Heart right ventricle (tissue), 16 donors: ENCODE measurements at regions not wholly inside any gene's neighbourhood (a gene's known extent, or its start where the extent isn't known, plus 50 kb on each side); places are given as distances from the start of the nearest gene placed in this dataset.

ENCODE experiments used
- ATAC-seq, 8 donors: fragments of 200-7000 bp; cut with Tn5 transposase; one replicate each; pipeline ENCODE4 v1.9.1; 2020; ENCODE audit warnings: mild to moderate bottlenecking in 8 of 8, moderate library complexity in 8 of 8, moderate number of reproducible peaks in 1 of 8
- DNase-seq, 2 donors: peaks; one replicate each; pipeline ENCODE4 v3.0.0-alpha.2; 2020
- H3K27ac ChIP-seq, 10 donors: fragments of 200-600 bp; sonication (generic) in 2 of 10; one replicate each; pipeline versions ENCODE4 v1.5.0 to v1.8.0; 2020 to 2022; ENCODE audit warnings: mild to moderate bottlenecking in 3 of 10
- H3K27me3 ChIP-seq, 7 donors: fragments of 200-600 bp; one replicate each; pipeline ENCODE4 v1.8.0; 2021 to 2022; ENCODE audit warnings: mild to moderate bottlenecking in 2 of 7
- H3K36me3 ChIP-seq, 9 donors: fragments of 200-600 bp; sonication (generic) in 1 of 9; one replicate each; pipeline versions ENCODE4 v1.5.0 to v1.8.0; 2020 to 2022; ENCODE audit warnings: mild to moderate bottlenecking in 2 of 9
- H3K4me1 ChIP-seq, 9 donors: fragments of 200-600 bp; sonication (generic) in 1 of 9; one replicate each; pipeline versions ENCODE4 v1.5.0 to v1.8.0; 2020 to 2022; ENCODE audit warnings: mild to moderate bottlenecking in 4 of 9
- H3K4me3 ChIP-seq, 10 donors: fragments of 200-600 bp; sonication (generic) in 2 of 10; one replicate each; pipeline versions ENCODE4 v1.5.0 to v1.8.0; 2020 to 2022; ENCODE audit warnings: mild to moderate bottlenecking in 7 of 10, moderate library complexity in 2 of 10
- H3K9me3 ChIP-seq, 11 donors: fragments of 200-600 bp in 10 of 11; sonication (generic) in 2 of 11; one replicate each; pipeline versions ENCODE4 v1.5.0 to v1.8.0; 2013 to 2022; ENCODE audit warnings: mild to moderate bottlenecking in 2 of 11, control low read depth in 1 of 11, moderate library complexity in 1 of 11
- WGBS, 2 donors: extraction: QIAGEN DNeasy Blood & Tissue Kit; methylation state at CpG; one replicate each; pipeline ENCODE4 v1.1.7; 2013; ENCODE audit warnings: inconsistent platforms in 1 of 2; 5-methylcytosine and 5-hydroxymethylcytosine counted together
- intact Hi-C, 10 donors: fragments of 100-400 bp; cut with DNase I; formaldehyde crosslinking; loops; one replicate each; pipeline versions ENCODE4 v1.11.1 to v1.14.2; 2022
- TF ChIP-seq, protein P1 (sequence below), 9 donors: fragments of 200-600 bp; sonication (generic) in 2 of 9; IDR thresholded peaks; one replicate each; pipeline versions ENCODE4 v1.5.0 to v1.8.0; 2021 to 2022; ENCODE audit warnings: antibody characterized with exemption in 9 of 9, mild to moderate bottlenecking in 5 of 9, moderate library complexity in 1 of 9
- donor health status: Arrhythmogenic right ventricular cardiomyopathy.
- donor health status: ischemic (EF 13 %, LVEDD 7.1; RV severe dilation, severe dysfunction).
- donor health status: healthy with polysubstance abuse.
- donor health status: DM: no; HTN: yes; CAD: no.
- donor health status: DM: no; HTN: no; CAD: no.
- donor health status: ischemic (EF 25% LVEDD 6.9; RV normal size, moderate dysfunction).
- donor health status: ischemic (EF 25% LVEDD 5.7; RV mildly dilated, moderate dysfunction).
- donor health status: healthy.
- donor health status: DM: yes; HTN: yes; CAD: no.
- donor health status: Ischemic cardiomyopathy.
- donor health status: ischemic (EF 35%, LVEDD 5.7; RV mildly dilated, moderate dysfunction).
- donor health status: nonischemic (EF 11% LVEDD 7.7; RV severe dilation, severe dysfunction).
- donor health status: DM: yes; HTN: yes; CAD: no.
- donor health status: PGD.
- donor health status: ischemic (EF 29% LVEDD 5.4; RV normal size, mild dysfunction).
- donor health status: nonischemic (EF 23%, LVEDD 6.1; RV moderate dilation, normal function).

DNA sequence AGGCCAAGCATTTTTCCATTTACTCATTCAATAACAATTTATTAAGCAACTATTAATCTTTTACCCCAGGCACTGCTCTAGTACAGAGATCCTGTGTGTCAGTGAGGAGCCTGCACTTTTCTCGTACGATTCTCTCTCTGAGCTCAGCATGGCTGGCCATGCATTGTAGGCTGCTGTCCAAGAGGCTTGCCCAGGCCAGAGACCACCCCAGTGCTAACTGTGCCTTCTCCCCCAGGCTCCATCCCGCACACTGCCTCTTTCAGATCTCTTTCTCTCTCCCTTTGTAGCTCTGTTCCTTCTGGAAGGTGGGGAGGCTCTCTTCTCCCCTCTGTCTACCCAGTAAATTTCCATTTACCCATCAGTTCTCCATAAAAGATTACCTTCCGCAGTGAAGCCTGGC lies 101.0 kb upstream of the IKZF1 start:
- ATAC-seq (no peak), DNase-seq (no peak)
- Histone ChIP-seq H3K4me1 (peaks cover 0 to 50% (median 0%) of the 10 kb centered on the region in 9 donors), H3K27me3 (peaks cover 0 to 19% (median 10%) of the 10 kb centered on the region in 7 donors), H3K4me3 (no peak overlapping the region), H3K9me3 (no peaks in the 10 kb centered on the region), H3K36me3 (no peaks in the 10 kb centered on the region), H3K27ac (no peak overlapping the region)
- TF ChIP-seq, protein P1, sequence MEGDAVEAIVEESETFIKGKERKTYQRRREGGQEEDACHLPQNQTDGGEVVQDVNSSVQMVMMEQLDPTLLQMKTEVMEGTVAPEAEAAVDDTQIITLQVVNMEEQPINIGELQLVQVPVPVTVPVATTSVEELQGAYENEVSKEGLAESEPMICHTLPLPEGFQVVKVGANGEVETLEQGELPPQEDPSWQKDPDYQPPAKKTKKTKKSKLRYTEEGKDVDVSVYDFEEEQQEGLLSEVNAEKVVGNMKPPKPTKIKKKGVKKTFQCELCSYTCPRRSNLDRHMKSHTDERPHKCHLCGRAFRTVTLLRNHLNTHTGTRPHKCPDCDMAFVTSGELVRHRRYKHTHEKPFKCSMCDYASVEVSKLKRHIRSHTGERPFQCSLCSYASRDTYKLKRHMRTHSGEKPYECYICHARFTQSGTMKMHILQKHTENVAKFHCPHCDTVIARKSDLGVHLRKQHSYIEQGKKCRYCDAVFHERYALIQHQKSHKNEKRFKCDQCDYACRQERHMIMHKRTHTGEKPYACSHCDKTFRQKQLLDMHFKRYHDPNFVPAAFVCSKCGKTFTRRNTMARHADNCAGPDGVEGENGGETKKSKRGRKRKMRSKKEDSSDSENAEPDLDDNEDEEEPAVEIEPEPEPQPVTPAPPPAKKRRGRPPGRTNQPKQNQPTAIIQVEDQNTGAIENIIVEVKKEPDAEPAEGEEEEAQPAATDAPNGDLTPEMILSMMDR (IDR thresholded peaks at IDR 0.05), result no peak
- intact Hi-C loops, result loop anchor here in 6 of 10 donors (5.0 to 10.0 kb wide), 4 partner anchors 211 to 961 kb away; no protein-coding TSS in a partner anchor
- 77 to 82% methylated on average over 4 of the region's 4 CpGs for WGBS, 2 donors

DNA sequence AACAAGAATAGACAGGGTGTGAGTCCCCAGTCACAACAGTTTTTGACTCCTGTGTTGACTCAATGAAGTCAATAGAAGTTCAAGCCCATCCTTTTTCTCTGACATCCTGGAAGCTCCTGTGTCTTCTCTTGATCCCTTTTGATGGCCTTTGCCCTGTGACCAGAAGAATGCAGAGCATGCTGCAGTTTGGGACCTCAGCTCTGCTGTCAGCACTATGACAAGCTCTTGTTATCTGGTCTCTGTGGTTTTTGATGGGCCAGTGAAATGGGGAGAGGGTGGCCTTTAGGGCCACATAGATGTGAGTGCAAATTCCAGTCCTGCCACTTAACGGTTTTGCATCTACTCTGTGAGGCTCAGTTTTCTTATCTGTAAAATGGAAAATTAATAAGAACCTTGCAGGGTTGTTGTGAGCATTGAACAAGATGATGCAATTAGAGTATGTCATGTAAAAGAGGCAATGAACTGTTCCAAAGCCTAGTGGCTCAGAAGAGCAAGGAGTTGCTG lies 102.4 kb upstream of the IKZF1 start:
- H3K36me3 ChIP-seq, result no peaks in the 10 kb centered on the region
- H3K4me1 ChIP-seq, result peaks cover 0 to 36% (median 0%) of the 10 kb centered on the region in 9 donors
- WGBS, 2 donors, result 42 to 50% methylated on average over 1 of the region's 1 CpG
- intact Hi-C loops, result loop anchor here in 6 of 10 donors (5.0 to 10.0 kb wide), 4 partner anchors 213 to 963 kb away; no protein-coding TSS in a partner anchor
- TF ChIP-seq, protein P1 (IDR thresholded peaks at IDR 0.05), result no peak
- DNase-seq (no peak), ATAC-seq (no peak)
- no peak overlapping the region for H3K27ac ChIP-seq
- H3K9me3 ChIP-seq, result no peaks in the 10 kb centered on the region
- H3K4me3 ChIP-seq, result no peak overlapping the region
- H3K27me3 ChIP-seq, result peaks cover 0 to 18% (median 10%) of the 10 kb centered on the region in 7 donors

DNA sequence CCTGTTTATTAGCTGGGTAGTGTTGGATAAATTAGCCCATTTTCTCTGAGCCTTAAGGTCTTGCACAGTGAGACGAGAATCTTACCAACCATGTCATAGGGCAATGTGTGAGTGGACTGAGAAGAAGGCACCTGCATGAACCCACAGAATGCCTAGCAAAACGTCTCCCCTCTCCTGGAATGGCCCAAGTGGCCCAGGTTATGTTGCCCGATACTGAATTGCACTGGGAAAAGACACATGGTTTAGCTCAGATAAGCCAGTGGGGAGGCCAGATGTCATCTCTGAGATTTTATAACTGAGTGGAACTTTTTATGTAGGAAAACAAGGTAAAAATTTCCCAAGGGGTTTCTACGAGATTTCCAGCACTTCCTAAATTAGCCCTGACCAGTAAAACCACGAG lies 104.7 kb upstream of the IKZF1 start:
- peaks cover 0 to 15% (median 0%) of the 10 kb centered on the region in 9 donors for H3K4me1 ChIP-seq
- H3K27me3 ChIP-seq, result peaks cover 0 to 19% (median 6%) of the 10 kb centered on the region in 7 donors
- no peaks in the 10 kb centered on the region for H3K9me3 ChIP-seq
- 41 to 58% methylated on average over 5 of the region's 5 CpGs for WGBS, 2 donors
- intact Hi-C loops, result loop anchor here in 6 of 10 donors (5.0 to 10.0 kb wide), 4 partner anchors 215 to 965 kb away; no protein-coding TSS in a partner anchor
- ATAC-seq, result no peak
- DNase-seq, result no peak
- TF ChIP-seq, protein P1 (IDR thresholded peaks at IDR 0.05), result no peak
- no peak overlapping the region for H3K27ac ChIP-seq
- H3K4me3 ChIP-seq, result no peak overlapping the region
- H3K36me3 ChIP-seq, result no peaks in the 10 kb centered on the region

DNA sequence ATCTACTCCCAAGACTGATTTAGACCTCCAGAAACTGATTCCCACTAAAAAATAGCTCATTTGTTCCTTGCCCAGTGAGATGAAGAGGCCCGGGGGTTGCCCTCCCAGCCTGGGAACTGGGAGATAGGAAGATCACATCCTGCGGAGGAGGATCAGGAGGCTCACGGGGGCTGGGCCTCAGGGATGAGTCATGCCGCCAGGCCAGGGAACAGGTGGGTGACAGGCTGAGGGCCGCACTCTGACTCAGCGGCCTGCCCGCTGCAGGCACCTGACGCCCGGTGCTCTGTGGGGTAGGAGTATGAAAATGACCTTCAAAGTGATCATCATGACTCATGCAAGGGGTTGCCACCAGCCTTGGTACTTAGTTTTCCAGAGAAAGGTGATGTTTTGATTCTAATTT lies 104.5 kb upstream of the ZPBP start:
- intact Hi-C loops, result no loop called here
- H3K4me3 ChIP-seq, result no peak overlapping the region
- TF ChIP-seq, protein P1 (IDR thresholded peaks at IDR 0.05), result no peak
- no peaks in the 10 kb centered on the region for H3K36me3 ChIP-seq
- DNase-seq (no peak), ATAC-seq (no peak)
- peaks cover 0 to 34% (median 6%) of the 10 kb centered on the region in 7 donors for H3K27me3 ChIP-seq
- H3K27ac ChIP-seq, result no peak overlapping the region
- H3K4me1 ChIP-seq, result peaks cover 0 to 10% (median 0%) of the 10 kb centered on the region in 9 donors
- 56 to 57% methylated on average over 9 of the region's 9 CpGs for WGBS, 2 donors
- H3K9me3 ChIP-seq, result no peaks in the 10 kb centered on the region
